HCT116 (cell line): ENCODE measurements at regions not wholly inside any gene's neighbourhood (a gene's known extent, or its start where the extent isn't known, plus 50 kb on each side); places are given as distances from the start of the nearest gene placed in this dataset.

Experiments used
- ATAC-seq: fragments of 200-7000 bp; cut with Tn5 transposase; 2 replicates; pipeline ENCODE4 v1.9.1; 2020; ENCODE audit warnings: mild to moderate bottlenecking, moderate library complexity
- BruUV-seq: library from RNA; stranded (reverse); fragments of 400-500 nt; replicated peaks from 2 replicates; lab custom pipeline; 2021; lab: Mats Ljungman, UMichigan
- CTCF ChIA-PET: fragments of 300-600 bp; sonication (Branson Sonifier 250); formaldehyde crosslinking; loops from one replicate; lab custom pipeline; 2021; ENCODE audit warnings: antibody characterized with exemption; lab: Charles Lee
- POLR2A ChIA-PET: fragments of 300-600, 350-600 bp; sonication (Branson Sonifier 250); formaldehyde crosslinking; loops from one replicate; lab custom pipeline; 2021; ENCODE audit warnings: antibody characterized with exemption; lab: Charles Lee
- RAD21 ChIA-PET, 2 experiments: fragments of 300-600 bp; sonication (Branson Sonifier 250); formaldehyde crosslinking; loops; one replicate each; lab custom pipeline; 2023; ENCODE audit warnings: low total read pairs in 2 of 2; ENCODE audit not compliant: uncharacterized antibody in 2 of 2, unreplicated experiment in 2 of 2, low non-redundant PET in 1 of 2; lab: Charles Lee
- DNase-seq: peaks from one replicate; pipeline ENCODE4 v3.0.0-alpha.2; 2010; ENCODE audit warnings: low read depth, low spot score
- H2AFZ ChIP-seq: fragments of 200-600 bp; shearing (Covaris generic), sonication (generic); 2 replicates; pipeline ENCODE4 v1.6.1; 2017; ENCODE audit warnings: low read depth, mixed run types, mixed read lengths, antibody characterized with exemption, low read length; ENCODE audit not compliant: poor library complexity, severe bottlenecking
- H3K27ac ChIP-seq: 2 replicates; pipeline ENCODE4 v1.5.1; 2012; ENCODE audit warnings: low read depth, low read length
- H3K27me3 ChIP-seq: fragments of 200-600 bp; sonication (generic); 2 replicates; pipeline ENCODE4 v1.6.1; 2016; ENCODE audit warnings: mixed run types, low read length, mixed read lengths; ENCODE audit not compliant: insufficient read depth
- H3K36me3 ChIP-seq, 2 experiments: fragments of 200-500 bp in 1 of 2; fragments of 200-600 bp in 1 of 2; sonication (Bioruptor generic) in 1 of 2; sonication (generic) in 1 of 2; 2 replicates each; pipeline versions ENCODE4 v1.5.1 to v1.6.1; 2014 to 2016; ENCODE audit warnings: low read length in 2 of 2, inconsistent platforms in 1 of 2, mixed read lengths in 1 of 2, mixed run types in 1 of 2; ENCODE audit not compliant: insufficient read depth in 2 of 2, control insufficient read depth in 1 of 2
- H3K4me1 ChIP-seq, 2 experiments: fragments of 200-600 bp in 1 of 2; sonication (generic) in 1 of 2; 2 replicates each; pipeline versions ENCODE4 v1.5.1 to v1.6.1; 2012 to 2017; ENCODE audit warnings: low read length in 2 of 2, inconsistent platforms in 1 of 2, mild to moderate bottlenecking in 1 of 2, mixed read lengths in 1 of 2, mixed run types in 1 of 2, moderate library complexity in 1 of 2; ENCODE audit not compliant: insufficient read depth in 2 of 2, control insufficient read depth in 1 of 2
- H3K4me2 ChIP-seq: fragments of 200-600 bp; sonication (generic); 2 replicates; pipeline ENCODE4 v1.6.1; 2017; ENCODE audit warnings: mixed run types, low read length, mixed read lengths
- H3K4me3 ChIP-seq, 2 experiments: fragments of 200-600 bp in 1 of 2; sonication (generic) in 1 of 2; replicated peaks in 1 of 2; 2 replicates each; pipeline ENCODE4 v1.5.1; 2011 to 2016; ENCODE audit warnings: low read length in 2 of 2, control low read depth in 1 of 2, low read depth in 1 of 2, mild to moderate bottlenecking in 1 of 2, mixed read lengths in 1 of 2, mixed run types in 1 of 2
- H3K79me2 ChIP-seq: fragments of 200-600 bp; sonication (generic); 2 replicates; pipeline ENCODE4 v1.6.1; 2017; ENCODE audit warnings: mild to moderate bottlenecking, mixed run types, low read length, moderate library complexity, mixed read lengths; ENCODE audit not compliant: insufficient read depth
- H3K9ac ChIP-seq: fragments of 200-600 bp; sonication (generic); 2 replicates; pipeline ENCODE4 v1.6.1; 2016; ENCODE audit warnings: low read length, mixed read lengths
- H3K9me2 ChIP-seq: fragments of 200-600 bp; sonication (generic), shearing (Covaris generic); 2 replicates; pipeline ENCODE4 v1.6.1; 2017; ENCODE audit warnings: mixed run types, mild to moderate bottlenecking, moderate library complexity; ENCODE audit not compliant: insufficient read depth
- H3K9me3 ChIP-seq, 2 experiments: fragments of 200-500 bp in 1 of 2; fragments of 200-600 bp in 1 of 2; sonication (Bioruptor generic) in 1 of 2; sonication (generic) in 1 of 2; 2 replicates each; pipeline ENCODE4 v1.6.1; 2014 to 2017; ENCODE audit warnings: low read length in 2 of 2, mixed read lengths in 2 of 2, inconsistent platforms in 1 of 2, low read depth in 1 of 2, mild to moderate bottlenecking in 1 of 2, mixed run types in 1 of 2, moderate library complexity in 1 of 2; ENCODE audit not compliant: control insufficient read depth in 1 of 2, insufficient read depth in 1 of 2
- H4K20me1 ChIP-seq: fragments of 200-600 bp; sonication (generic), shearing (Covaris generic); 2 replicates; pipeline ENCODE4 v1.6.1; 2017; ENCODE audit warnings: mixed run types, mild to moderate bottlenecking, moderate library complexity; ENCODE audit not compliant: insufficient read depth
- CEBPB ChIP-seq: IDR thresholded peaks from 2 replicates; pipeline ENCODE4 v1.6.1; 2012; ENCODE audit warnings: low read depth
- EGR1 ChIP-seq: IDR thresholded peaks from 2 replicates; pipeline ENCODE4 v1.6.1; 2012; ENCODE audit warnings: low read depth
- EZH2 ChIP-seq: fragments of 200-600 bp; sonication (generic); IDR thresholded peaks from 2 replicates; pipeline ENCODE4 v1.6.1; 2017; ENCODE audit warnings: antibody characterized with exemption, mixed run types
- EZH2phosphoT487 ChIP-seq: fragments of 200-600 bp; IDR thresholded peaks from 2 replicates; pipeline ENCODE4 v1.6.1; 2018; ENCODE audit warnings: antibody characterized with exemption, borderline replicate concordance
- JUND ChIP-seq: IDR thresholded peaks from 2 replicates; pipeline ENCODE4 v1.6.1; 2012
- MAX ChIP-seq: IDR thresholded peaks from 2 replicates; pipeline ENCODE4 v1.6.1; 2012
- POLR2A ChIP-seq: IDR thresholded peaks from 2 replicates; pipeline ENCODE4 v1.7.0; 2011; ENCODE audit warnings: borderline replicate concordance; ENCODE audit not compliant: insufficient read depth, insufficient read length; ENCODE audit errors: extremely low read depth
- TCF7L2 ChIP-seq: IDR thresholded peaks from 2 replicates; pipeline ENCODE4 v1.7.0; 2011; ENCODE audit warnings: borderline replicate concordance, inconsistent platforms; ENCODE audit not compliant: insufficient read depth, insufficient read length; ENCODE audit errors: extremely low read depth
- YY1 ChIP-seq: IDR thresholded peaks from 2 replicates; pipeline ENCODE4 v1.6.1; 2011; ENCODE audit warnings: low read length, low read depth, moderate library complexity, mild to moderate bottlenecking; ENCODE audit not compliant: insufficient replicate concordance; ENCODE audit errors: extremely low read depth
- ZBTB33 ChIP-seq: IDR thresholded peaks from 2 replicates; pipeline ENCODE4 v1.6.1; 2011; ENCODE audit warnings: mild to moderate bottlenecking, low read length, moderate library complexity; ENCODE audit not compliant: insufficient replicate concordance; ENCODE audit errors: extremely low read depth
- ZFX ChIP-seq: fragments of 450-650 bp; IDR thresholded peaks from 2 replicates; pipeline ENCODE4 v1.6.1; 2017
- ZNF274 ChIP-seq: fragments of 200-500 bp; sonication (Bioruptor generic); IDR thresholded peaks from 2 replicates; pipeline ENCODE4 v1.6.1; 2014; ENCODE audit warnings: mild to moderate bottlenecking, low read depth, low read length, inconsistent platforms
- intact Hi-C: fragments of 100-400 bp; cut with micrococcal nuclease; formaldehyde crosslinking; loops from 2 replicates; pipeline ENCODE4 v1.10.0; 2022

GRCh38 chr4:23516716-23517115, 373.1 kb downstream of the PPARGC1A start:
- H4K20me1 ChIP-seq = no peaks in the 10 kb centered on the region
- DNase-seq (no peak), ATAC-seq (no peak)
- ChIA-PET POLR2A (no interaction called here), RAD21 (no interaction called here), CTCF (no interaction called here)
- H3K9ac ChIP-seq = no peak overlapping the region
- H3K4me3 ChIP-seq = no peak overlapping the region
- no peak overlapping the region for H2AFZ ChIP-seq
- H3K27ac ChIP-seq = no peak overlapping the region
- peaks cover 7 to 40% of the 10 kb centered on the region in 2 experiments; a peak in 2 of 4 replicates for H3K9me3 ChIP-seq
- intact Hi-C loops = no loop called here
- H3K4me2 ChIP-seq = no peak overlapping the region
- no peaks in the 10 kb centered on the region for H3K79me2 ChIP-seq
- no peaks in the 10 kb centered on the region for H3K9me2 ChIP-seq
- H3K27me3 ChIP-seq = no peaks in the 10 kb centered on the region
- no TSS peak for BruUV-seq
- no peaks in the 10 kb centered on the region for H3K36me3 ChIP-seq
- H3K4me1 ChIP-seq = no peaks in the 10 kb centered on the region
- TF ChIP-seq EGR1 = no peak
- no peak for TF ChIP-seq MAX
- no peak for TF ChIP-seq ZBTB33
- no peak for TF ChIP-seq EZH2
- TF ChIP-seq JUND = no peak
- no peak for TF ChIP-seq ZNF274
- TF ChIP-seq POLR2A = no peak
- TF ChIP-seq EZH2phosphoT487 = no peak
- no peak for TF ChIP-seq TCF7L2
- TF ChIP-seq ZFX = no peak
- no peak for TF ChIP-seq YY1
- TF ChIP-seq CEBPB = no peak
- TF ChIP-seq, all 23 proteins: peak for 0
